DMS 273 treated with DMSO at 0.1 percent for 48 hours (cell line): ENCODE measurements at regions not wholly inside any gene's neighbourhood (a gene's known extent, or its start where the extent isn't known, plus 50 kb on each side); places are given as distances from the start of the nearest gene placed in this dataset.

Source experiments
- DNase-seq: peaks from one replicate; lab custom pipeline; 2025; lab: John Stamatoyannopoulos, UW

DNA sequence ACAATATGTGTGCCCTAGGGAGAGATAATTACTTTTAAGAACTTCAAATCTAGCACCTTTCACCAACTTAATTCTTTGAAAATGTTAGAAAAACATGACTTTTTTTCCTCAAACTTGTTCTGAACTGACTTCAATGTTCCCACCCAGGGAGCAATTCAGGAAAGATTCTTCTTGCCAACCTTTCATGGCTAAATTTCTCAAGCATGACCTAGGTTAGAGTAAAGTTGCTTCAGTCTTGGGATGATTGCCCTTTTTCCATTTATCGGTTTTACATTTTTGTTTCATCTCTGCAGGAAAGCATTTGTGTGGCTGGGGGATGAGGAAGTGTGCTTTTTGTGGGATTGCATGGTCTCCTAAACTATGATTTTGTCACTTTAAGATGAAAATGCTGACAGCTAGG is 647.7 kb downstream of the LTN1 start:
- no peak for DNase-seq

DNA sequence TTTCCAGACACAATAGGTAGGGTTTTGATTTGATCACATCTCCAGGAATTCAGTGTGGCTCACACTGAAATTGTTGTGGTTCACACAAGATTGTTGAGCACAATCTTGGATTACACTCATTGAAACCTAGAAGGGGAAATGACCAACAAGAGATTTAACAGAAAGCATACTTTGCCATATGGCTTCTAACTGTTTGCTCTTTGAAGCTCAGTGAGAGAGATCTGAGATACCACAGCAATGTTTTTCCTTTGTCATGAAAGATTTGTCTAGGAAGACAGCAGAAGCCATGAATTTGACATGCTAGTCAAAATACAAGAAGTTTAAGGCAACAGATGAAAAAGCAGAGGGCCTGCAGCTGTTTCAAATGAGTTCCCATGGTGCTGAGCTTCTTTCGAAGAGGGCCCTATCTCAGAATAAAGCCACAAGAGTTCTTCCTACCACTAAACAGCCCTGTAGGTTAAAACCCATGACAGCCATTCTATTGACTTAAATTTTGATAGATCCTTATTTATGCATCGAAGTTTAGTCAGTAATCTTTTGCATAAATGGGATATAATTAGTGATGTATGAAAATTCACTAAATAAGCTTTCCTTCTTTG is 650.4 kb downstream of the LTN1 start:
- DNase-seq, result no peak

DNA sequence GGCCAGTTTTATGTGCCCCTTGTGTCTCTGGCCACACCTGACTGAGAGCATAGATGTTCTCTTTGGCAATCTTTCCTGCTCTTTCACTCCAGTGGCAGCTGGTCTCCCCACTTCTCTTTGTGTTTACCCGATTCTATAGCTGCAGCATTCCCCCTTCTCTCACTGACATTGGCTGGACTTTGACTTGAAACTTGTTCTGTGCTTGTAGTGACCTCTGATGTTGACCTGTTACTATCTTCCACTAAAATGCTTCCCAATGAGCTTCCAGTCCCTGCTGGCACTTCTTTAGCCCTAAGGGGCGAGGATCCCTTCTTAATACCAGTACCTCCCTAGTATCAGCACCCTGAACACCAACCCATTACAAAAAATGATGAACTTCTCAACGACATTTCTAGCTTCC is 653.3 kb downstream of the LTN1 start:
- DNase-seq, result no peak

DNA sequence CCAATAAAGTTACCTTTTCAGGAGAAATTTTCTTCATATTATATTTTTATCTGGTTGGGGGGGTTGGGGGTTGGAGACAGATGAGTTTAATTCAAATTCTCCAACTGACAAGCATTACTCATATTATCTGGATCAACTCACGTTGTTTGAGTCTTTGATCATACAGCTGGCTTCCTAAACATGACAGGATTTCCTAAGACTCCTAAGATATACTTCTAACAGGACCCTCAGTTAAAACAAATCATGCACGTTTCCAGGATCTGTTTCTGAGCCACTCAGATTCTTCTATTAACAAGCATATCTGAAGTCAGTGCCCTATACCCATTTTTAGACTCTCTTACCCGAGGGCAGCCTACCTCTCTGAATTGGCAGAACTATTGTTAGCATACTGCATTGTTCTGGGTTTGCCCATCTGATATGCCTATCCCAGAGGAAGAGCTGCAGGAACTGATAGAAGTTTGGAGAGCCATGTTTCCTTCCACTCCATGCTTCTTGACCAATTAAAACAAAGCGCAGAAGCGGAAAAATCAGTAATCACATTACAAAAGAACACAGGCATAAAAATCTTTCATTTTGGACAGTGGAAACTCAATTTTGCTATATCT is 653.9 kb downstream of the LTN1 start:
- no peak for DNase-seq

DNA sequence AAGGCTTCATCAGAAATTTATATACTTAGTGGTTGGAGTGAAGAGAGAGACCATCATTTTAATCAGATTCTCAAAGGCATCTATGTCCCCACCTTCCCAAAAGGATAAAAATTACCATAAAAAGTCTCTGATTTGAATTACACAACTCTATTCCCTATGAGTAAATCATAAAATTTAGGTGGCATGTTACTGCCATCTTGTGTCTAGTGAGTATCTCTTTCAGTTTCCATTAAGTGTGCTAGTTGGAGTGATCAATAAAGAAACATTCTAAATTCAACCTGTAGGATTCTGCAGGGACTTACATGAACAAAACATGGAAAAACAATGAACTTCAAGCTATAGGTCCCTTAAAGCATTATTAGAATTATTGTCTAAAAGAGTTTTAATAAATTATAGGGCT is 655.4 kb downstream of the LTN1 start:
- DNase-seq, result no peak

DNA sequence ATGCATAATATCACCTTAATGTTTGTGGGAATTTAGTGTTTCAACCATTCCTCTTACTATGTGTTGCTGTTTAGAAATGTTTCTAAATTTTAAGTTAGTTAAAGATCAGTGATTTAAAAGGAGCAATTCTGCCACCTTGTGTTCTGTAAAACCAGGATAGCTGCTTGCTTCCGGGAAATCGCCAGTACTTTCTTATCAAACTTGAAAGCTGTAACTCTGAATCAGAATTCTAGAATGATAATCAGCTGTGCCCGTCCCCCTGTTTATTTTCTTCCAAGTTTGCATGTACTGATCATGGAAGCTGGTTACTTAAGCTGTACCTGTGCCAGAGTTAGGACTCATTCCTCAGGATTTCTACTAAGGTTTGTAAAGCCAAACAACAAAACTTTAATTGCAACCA is 656.4 kb downstream of the LTN1 start:
- DNase-seq, result peak; percentile 8

DNA sequence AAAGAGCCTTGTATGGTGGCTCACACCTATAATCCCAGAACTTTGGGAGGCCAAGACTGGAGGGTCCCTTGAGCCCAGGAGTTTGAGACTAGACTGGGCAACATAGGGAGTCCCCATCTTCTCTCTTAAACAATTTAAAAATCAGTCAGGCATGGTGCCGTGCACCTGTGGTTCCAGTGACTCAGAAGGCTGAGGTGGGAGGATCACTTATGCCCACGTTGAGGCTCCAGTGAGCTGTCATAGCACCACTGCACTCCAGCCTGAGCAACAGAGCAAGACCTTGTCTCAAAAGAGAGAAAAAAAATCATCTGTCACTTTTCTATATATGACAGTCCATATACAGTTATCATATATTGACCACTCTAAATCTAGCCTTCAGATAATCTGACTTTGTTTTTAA is 658.3 kb downstream of the LTN1 start:
- no peak for DNase-seq

DNA sequence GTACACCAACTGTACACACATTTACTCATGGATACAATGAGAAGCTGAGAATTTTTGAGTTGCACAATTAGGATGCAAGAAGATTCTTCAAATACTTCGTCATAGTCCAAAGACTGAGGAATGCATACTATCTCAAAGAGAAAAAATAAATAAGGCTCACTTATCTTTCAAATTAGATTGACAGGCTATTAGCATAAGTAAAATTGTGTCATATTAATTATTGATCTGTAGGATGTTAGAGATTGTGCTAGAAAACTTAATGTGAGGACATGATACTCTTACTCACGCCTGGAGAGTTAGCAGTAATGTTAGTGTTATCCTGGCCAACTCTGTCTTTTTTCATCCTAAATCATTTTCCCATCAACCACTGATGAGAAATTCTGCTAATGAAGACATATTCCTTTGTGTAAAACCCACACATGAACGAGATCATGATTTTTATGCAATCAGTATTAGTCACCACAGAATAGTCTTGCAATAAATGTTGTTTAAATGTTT is 659.0 kb downstream of the LTN1 start:
- DNase-seq, result no peak

DNA sequence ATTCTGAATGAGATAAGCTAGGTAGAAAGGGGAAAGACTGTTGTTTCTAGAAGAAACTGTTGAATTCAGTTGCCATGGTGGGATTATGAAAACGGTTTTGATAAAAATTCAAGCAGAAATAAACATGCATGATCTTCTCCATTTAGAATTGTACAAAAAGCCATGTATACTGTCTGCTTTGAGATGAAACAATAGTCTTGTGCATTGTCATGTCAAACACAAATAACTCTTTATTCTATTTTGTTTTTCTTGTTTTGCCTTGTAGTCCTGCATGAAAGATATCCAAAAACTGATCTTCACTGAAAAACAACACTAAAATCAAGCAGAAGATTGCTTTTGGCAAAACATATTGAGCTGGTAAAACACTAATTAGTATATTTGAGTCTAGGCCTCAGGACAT is 659.9 kb downstream of the LTN1 start:
- DNase-seq, result no peak

DNA sequence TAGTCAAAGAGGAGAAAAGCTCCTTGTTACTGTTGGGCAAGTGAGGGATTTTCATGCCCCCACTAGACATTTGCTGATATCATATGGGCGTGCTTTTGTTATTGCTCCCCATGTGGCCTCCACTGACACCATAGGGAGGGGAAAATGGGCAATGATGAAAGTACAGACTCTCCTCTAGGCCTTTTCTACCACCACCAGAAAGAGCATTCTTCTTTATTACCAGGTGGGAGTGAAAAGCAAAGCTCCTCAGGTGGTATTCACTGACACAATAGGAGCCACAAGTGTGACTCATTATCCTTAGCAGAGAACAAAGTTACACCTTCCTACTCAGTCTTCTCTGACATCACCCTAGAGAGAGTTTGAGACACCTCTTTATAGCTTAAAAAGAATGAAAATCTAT is 667.1 kb downstream of the LTN1 start:
- DNase-seq, result no peak

DNA sequence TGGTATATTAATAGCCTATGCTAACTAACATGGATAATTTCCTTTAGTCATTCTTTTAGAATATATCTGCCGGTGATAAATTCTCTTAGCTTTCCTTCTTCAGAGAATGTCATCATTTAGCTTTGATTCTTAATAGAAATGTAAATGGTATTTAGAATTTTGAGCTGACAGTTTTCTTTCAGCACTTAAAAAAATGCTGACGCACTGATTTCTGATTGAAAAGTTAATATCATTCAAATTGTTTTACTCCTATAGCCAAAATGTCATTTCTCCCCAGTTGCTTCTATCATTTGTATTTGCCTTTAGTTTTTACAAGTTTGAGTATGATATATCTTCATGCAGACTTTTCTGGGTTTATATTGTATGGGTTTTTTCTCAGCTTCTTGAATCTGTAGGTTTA is 668.0 kb downstream of the LTN1 start:
- no peak for DNase-seq

DNA sequence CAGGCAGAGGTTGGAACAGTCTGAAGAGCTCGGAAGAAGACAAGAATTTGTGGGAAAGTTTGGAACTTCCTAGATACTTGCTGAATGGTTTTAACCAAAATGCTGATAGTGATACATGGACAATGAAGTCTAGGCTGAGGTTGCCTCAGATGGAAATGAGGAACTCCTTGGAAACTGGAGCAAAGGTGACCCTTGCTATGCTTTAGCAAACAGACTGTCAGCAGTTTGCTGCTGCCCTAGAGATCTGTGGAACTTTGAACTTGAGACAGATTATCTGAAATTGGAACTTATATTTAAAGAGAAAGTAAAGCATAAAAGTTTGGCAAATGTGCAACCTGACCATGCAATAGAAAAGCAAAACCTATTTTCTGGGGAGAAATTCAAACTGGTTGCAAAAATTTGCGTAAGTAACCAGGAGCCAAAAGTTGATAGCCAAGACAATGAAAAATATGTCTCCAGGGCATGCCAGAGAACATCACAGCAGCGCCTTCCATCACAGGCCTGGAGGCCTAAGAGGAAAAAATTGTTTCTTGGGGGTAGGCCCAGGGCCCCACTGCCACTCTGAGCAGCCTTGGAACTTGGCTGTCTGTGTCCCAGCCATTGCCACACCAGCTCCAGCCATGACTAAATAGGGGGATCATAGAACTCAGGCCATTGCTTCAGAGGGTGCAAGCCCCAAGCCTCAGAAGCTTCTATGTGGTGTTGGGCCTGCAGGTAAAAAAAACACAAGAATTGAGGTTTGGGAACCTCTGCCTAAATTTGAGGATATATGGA is 675.3 kb downstream of the LTN1 start:
- DNase-seq, result no peak

DNA sequence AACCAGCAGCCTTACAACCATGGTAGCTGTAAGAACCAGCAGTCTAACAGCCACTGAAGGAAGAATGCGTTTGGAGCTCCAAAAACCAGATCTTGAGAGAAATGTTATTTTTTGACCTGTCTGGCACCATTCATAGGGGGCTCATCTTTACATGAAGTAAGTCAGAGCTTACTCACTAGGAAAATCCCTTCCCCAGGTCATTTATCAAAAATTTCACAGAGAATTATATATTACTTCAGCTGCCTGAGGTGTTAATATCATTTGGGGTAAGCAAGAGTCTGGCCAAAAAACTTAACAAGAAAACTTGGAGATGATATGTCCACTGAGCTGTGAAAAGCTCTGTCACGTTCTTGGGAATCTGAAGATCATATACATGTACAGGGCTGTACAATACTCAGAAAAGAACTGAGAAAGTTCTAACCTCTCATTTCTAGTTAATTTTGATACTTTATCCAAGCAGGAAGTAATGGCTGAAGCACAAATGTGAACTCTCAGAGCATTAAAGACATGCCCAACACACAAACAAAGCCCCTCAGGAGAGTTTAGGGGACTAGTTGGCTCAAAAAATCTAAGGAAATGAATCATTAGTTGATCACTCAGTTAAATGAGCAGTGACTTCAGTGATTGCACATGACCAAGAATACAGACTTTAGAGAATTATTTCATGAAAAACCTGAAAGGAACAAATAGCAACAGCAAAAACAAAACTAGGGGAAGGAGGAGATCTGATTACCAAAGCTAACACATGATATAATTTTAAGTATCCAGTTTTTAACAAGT is 681.1 kb downstream of the LTN1 start:
- DNase-seq, result no peak

DNA sequence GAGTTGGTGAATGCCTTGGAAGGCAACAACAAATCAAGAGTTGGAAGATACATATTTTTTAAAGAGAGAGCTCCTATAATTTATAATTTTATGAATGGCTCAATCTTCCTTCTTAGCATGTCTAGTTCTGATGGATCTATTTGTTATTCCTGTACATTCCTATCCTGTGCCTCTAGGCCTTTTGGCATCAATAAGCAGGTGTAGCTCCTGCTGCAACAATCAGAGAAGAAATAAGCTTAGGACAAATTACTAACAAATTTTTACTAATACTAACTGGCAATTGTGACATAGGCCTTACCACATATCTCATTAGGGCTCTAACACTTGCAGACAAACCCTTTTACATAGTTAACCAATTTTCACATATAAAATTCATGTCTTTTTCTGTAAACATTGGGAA is 682.0 kb downstream of the LTN1 start:
- no peak for DNase-seq

DNA sequence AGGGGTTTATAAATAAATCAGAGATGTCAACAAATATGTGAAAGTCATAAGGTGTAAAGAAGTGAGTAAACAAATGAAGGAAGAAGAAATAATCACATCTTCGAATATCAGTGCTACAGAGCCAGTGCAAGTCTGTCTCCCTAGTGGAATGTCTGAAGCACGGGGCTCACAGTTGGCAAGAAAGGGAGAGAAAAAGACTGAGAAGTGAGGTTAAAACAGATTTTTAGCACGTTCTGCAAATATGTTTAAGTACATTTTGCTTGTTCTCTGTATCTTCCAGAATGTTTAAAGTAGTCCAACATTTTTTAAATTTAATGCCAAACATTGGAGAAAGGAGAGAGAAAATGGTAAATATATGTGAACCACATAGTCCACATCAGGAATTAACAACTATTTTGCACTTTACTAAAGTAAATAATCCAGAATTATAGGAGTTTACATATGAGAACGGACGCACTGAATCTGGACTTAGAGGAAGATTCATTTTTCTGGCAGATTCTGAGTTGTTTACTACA is 682.4 kb downstream of the LTN1 start:
- DNase-seq, result no peak

DNA sequence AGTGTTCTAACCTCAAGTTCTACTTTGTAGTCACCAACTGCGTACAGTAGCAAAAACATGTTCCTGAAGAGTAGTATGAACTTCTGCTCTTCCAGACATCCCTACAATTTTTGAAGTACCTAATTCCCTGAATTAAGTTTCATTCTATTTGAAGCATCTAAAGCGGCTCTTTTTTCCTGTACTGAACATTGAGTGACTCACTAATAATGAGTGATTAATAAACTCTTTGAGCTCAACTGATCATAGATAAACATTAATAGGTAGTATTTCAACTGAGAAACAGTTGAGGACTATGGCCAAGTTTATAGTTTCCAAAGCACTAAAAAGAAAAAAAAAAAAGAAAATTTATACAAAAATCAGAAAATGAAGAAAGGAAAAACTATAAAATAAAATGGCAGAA is 683.1 kb downstream of the LTN1 start:
- DNase-seq, result no peak

DNA sequence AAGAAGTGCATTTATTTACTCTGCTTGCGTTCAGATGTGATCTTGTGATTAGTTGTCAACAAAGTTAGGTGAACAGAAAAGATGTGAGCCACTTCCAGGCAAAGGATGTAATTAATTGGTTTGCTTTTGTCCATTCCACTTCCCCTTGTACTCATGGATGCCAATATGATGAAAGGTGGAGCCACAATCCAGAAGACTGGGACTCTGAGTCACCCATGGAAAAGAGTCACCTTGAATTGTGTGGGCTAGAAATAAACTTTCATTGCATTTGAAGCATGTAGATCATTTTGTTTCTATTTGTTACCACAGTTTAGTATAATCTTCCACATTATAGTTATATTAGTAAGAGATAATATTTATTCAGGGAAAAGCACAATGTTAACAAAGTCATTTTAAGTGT is 684.2 kb downstream of the LTN1 start:
- DNase-seq, result no peak

DNA sequence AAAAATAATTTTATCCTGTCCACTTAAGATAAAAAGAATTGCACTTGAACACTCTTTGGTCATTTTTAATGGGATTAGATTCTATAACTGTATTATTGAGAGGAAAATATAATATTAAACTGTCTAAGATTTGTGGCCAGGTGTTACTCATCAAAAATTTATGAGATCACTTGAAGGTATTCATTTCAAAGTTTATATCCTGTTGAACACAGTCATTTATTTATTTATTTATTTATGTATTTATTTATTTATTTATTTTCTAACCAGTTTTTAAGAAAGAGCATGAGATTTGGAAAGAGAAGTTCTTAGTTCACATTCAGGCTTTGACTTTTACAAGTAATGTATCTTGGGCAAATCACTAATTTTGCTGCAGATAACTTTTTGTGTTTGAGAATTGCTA is 692.7 kb downstream of the LTN1 start:
- no peak for DNase-seq

DNA sequence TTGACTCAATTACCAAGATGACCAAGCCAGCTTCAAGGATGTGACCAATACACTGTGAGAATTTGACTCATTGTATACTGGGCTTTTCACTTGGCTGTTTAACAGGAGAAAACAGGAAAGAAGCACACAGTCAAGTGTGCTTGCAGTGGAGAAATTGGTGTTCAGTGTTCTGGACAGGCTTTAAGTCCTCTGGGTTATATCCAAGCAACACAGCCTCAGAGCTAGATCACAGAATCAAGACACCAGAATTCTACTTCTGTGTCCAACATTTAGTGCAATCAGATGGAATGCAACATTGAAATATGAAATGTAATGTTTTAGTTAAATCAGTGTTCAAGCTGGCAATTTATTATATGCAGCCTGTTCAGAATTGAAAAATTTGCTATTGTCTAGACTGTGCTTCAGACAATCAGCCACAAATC is 694.4 kb downstream of the LTN1 start:
- no peak for DNase-seq

DNA sequence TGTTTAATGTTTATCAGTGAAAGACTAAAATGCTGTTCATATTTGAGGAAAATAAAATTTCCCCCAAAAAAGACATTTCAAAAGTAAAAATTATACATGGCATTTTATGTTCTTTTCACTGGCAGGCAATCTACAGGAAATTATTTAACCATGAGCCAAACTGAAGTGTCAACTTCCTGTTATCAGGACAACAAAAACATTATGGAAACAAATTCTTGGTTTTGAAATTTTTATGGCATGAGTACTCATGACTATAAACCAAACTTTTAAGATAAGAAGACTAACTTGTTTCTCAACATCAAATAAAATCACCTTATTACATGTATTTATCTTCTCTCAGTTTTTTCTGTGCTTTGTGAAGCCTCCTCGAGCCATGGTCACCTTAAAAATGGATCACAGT is 698.6 kb downstream of the LTN1 start:
- DNase-seq, result no peak

DNA sequence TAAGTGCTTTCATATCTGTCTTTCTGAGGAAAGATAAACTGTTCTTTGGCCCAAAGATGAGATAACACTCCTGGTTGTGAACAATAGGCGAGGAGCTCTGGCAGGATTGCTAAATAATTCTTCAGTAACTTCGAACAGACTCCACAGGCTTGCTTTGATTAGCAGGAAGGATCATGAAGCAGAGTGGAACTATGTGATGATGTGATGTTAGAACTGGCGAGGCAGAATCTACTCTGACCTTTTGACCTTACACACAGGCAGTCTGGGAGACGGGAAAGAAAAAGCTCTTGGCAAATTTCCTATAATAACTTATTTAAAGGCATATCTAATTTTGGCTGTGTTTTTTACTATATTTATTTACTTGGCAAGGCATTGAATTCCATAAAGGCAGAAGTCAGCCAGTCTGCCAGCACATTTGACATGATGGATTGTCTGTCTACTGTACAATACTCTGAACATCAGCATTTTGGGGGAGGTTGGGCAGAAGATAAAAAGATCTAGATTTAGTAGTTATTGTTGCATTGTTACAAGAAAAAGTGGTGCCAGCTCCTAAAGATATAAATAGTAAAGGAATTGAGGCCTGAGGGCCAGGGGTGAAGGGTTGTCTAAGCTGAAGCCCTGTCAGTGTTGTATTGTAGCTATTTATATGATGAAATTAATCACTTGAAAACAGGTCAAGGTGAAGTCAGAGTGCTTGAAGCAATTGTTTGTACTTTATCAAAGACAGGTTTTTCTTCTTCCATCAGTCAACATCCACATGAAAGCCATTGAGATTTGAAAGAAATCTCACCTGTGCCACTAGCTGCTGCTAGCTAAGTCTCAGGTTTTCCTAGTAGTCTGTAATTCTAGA is 708.8 kb downstream of the LTN1 start:
- DNase-seq, result no peak

DNA sequence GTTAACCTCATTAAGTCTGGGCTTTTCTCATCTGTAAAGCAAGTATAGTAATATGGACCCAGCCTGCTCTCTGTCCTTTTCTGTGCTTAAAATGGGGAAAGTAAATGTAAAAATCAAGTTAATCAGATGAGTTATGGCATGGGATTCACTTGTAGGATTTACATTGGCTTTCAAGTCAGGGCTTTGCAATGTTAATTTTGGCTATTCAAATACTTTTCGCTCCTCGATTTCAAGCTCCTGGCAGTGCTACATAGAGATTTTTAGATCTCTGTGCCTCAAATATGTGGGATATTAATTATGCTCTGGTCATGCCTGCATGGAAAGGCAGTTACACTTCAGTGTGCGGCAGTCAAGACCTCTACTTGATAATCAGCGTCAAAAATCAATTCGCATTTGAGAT is 709.8 kb downstream of the LTN1 start:
- no peak for DNase-seq
